NCI-H82 treated with DMSO at 0.1 percent for 48 hours (cell line): ENCODE measurements at regions not wholly inside any gene's neighbourhood (a gene's known extent, or its start where the extent isn't known, plus 50 kb on each side); places are given as distances from the start of the nearest gene placed in this dataset.
"Not testable (repeated sequence)": the region's sequence is repeated elsewhere in the genome, so short reads cannot be mapped to it uniquely, and the experiment has no call there.

Source experiments
- DNase-seq: peaks from one replicate; lab custom pipeline; 2025; ENCODE audit not compliant: unreplicated experiment; lab: John Stamatoyannopoulos, UW

DNA sequence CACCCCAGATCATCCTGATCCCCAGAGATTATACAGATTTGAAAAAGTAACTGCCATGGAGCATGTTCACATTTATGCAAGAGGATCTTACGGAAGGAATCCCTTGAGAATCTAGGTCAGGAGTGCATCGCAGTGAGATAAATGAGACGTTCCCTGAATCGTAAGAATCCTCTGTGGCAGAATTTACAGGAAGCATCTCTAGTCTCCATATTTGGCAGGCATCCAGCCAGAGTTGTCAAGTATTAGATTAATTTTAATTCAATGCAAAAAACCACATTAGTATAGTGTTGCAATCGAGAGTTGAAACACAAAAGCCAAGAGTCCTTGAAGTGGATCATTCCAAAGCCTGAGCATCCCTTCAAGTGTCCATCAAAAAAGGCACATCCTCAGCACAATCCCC lies 100.8 kb downstream of the RRAGC start:
- no peak for DNase-seq

DNA sequence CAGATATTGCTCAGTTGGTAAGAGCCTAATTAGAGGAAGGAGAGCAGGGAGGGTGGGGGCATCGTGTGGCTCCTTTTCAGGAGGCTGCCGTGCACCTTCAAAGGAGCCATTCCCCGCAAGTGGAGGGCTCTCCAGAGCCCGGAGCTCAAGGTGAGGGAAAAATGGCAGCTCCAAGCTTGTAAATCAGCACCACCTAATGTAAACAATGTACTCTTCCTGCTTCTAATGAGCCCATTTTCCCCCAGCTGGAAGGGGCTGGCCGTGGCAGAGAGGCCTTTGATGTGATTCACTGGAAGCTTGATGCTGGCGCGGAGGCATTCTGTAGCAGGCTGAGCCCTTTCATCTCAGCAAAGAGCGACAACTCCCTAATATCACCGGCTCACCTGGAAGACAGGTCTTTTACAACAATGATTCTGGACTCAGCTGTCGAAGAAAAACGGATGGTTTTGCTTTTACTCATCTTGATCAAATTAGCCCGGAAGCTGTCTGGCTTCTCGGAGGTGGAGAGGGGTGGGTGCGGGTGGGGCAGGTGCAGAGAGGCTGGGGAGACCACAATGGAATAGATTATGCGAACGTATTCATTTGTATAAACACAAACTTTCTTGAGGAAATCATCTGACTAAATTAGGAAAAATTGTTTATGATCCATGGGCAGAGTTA lies 112.5 kb downstream of the RRAGC start:
- DNase-seq: no peak

- DNase-seq: no peak
These were observed 113.1 kb downstream of the RRAGC start for GRCh38 chr1:38746402-38746935.

DNA sequence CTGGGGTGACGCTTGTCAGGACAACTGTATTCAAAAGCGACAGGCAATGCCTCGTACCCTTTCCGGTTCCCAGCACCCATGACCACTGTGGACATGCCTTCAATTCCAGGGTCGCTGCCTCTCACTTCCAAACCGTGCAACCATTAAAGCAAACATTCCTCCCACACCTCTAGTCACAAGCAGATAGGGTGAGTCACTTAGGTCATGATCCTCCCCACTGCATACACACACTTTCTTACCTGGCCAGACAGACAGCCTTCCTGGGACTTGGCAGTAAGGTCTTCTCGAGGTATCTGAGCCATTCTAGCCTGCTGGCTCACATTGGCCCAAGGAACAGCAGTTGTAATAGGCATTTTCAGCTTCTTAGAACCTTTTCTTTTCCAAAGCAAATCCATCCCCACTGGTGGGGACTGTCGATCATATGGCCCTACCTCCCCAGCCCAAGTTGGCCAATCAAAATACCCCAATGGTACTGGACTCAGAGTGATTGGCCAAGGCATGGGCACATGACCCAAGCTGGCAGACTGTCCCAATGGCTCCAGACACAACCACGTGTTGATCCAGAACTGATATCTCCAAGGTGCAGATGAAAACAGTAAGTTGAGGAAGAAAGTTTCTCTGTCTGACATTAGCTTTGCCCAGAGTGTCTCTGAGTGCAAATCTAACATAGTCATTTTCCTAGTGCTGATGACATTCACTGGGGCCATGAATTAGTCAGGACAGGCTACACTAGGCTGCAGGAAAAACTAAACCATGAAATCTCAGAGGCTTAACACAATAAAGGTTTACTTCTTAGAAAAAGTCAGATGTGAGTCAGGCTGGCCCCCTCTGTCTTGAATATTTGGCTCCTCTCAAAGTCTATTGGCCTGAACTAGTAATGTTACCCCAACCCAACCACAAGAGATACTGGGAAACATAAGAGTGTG lies 113.8 kb downstream of the RRAGC start:
- DNase-seq: no peak

- no peak for DNase-seq
These were observed 114.9 kb downstream of the RRAGC start for GRCh38 chr1:38744452-38745350.

GRCh38 chr1:38743184-38743583 lies 116.4 kb downstream of the RRAGC start:
- DNase-seq: no peak

DNA sequence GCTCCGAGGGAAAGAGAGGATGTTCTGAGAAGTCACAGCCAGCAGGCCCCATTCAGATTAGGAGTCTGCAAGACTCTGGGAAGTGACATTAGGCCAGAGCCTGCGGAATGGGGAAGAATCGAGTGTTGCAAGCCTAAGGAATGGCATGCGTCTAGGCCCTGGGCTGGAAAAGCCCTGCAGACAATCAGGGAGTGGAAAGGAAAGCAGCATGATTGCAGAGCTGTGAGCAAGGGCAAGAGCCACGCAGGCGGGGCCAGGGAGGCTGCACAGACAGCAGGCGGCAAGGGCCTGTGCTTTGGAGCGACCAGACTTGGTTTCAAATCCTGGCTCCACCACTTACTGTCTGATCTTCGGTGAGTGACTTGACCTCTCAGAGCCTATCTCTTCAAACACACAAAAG lies 118.2 kb downstream of the RRAGC start:
- DNase-seq: no peak

DNA sequence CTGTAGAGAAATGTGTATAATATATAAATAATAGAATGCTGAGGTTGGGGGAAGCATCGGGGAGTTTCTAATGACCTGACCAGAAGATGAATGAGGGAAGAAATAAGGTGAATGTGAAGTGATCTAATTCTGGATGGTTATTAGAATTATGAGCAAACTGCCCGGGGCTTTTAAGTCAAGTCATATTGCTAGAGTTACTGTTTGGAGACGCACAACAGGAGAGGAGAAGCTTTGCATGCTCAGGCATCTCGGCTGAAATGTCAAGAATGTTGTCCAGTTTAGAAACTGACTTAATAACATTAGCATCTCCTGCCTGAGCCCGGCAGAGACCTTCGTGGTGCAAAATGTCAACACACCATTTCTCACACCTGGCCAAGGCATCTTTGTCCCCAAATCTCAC lies 119.1 kb downstream of the RRAGC start:
- DNase-seq: no peak

DNA sequence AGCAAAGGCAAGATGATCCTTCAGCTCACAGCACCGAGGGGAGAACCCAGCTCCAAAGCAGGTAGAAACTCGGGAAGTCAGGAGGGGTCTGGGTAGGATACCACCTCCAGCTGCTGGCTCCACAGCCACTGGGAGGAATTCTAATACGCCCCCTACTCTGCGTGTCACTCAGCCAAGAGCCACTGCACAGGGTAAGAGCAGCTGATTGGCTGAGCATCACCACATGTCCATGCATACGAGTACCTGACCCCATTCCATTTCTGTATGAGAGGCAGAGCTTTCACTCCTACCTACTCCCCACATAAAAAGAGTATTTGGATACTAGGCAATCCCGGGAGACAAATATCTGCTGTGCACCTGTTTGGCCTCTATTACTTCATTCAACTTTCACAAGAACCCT lies 121.4 kb downstream of the RRAGC start:
- DNase-seq: no peak

GRCh38 chr1:38736399-38736798 lies 123.2 kb downstream of the RRAGC start:
- DNase-seq: no peak

DNA sequence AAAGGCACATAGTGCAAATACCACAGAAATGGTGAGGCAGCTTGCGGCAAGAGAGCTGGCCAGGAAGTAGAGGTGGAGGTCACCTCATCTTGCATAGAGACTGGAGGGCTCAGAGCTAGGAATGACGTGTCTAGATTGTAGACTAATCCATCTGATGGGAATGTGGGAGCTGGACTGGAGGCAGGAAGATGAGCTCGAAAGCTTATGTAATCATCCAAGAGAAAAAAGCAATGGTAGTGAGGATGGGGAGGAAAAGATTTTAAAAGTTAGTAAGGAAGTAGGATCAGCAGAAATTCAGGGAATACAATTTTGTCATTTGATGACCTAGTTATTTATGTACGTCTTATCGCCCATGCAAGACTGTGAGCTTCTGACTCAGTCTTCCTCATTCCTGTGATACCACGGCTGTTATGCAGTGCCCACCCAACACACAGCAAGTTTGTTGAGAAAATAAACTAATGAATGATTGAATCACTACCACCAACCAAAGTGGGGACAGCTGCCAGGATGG lies 123.9 kb downstream of the RRAGC start:
- no peak for DNase-seq

DNA sequence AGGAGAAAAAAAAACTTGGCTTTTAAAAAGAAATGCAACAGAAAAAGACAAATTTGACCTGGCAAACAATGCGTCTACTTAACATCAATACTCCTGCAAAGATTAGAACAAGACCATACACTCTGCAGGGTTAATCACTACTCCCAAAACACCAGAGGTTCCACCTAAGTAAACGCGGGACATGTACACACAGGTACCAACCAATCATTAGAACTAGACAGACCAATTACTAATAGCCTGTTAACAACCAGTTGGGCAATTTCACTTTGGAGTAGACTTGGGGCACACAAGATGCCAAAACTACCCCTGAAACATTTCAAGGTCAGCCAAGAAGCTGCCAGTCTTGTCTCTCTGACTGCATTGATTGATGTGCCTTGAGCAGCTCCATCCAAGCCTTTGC lies 125.8 kb downstream of the RRAGC start:
- DNase-seq: no peak

DNA sequence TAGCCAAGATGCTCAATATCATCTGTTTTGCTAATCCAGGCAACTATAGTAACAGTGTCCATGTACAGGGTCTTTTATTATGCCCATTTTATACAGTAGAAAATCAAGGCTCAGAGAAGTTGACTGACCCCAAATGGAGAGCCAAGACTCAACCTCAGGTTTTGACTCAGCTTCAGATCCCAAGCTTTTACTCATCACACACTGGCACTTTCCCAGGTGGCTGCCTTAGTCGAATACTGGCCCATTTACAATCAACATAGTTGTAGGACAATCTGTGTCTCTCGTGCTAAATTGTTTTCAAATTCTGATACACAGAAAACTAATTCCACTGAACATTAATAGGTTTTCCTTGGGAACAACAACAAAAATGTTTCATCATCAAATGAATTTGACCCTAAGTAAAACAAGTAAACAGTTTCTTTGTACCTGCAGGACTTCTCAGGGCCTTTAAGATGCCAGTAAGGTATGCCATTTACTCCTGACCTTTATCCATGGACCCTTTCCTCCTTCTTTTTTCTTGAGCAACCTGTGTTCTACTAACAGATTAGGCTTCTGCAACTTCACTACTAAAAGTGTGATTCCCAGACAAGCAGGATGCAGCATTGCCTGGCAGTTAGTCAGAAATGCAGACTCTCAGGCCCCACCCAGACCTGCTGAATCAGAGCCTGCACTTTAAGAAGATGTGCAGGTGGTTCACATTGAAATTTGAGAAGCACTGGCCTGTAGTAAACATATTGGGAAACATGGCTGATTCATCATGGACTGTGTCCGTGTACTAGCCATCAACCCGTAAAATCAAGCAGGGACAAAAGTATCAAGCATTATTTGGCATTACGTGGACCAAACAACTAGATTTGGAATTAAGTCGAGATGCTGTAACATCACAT lies 128.8 kb downstream of the RRAGC start:
- no peak for DNase-seq

DNA sequence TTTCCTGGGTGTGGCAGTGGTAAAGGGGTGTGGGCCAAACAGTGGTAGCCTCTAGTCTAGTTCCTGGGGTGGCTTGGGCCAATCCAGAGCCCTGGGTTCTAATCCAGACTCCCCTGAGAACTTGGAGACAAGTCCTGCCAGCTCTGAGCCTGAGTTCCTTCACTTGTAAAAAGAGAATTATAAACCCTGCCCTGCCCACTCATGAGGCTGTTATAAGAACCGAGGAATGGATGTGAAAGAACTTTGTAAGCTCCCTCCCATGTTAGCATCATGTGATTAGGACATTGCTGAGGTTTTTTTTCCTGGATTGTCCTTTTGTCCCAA lies 131.0 kb downstream of the RRAGC start:
- DNase-seq: no peak

- no peak for DNase-seq
These were observed 131.6 kb downstream of the RRAGC start for GRCh38 chr1:38727684-38728584.

- not testable (repeated sequence) for DNase-seq
These were observed 134.1 kb downstream of the RRAGC start for GRCh38 chr1:38725321-38725961.

GRCh38 chr1:38724160-38725131 lies 135.1 kb downstream of the RRAGC start:
- no peak for DNase-seq
